Endothelial cell of umbilical vein (primary cell): ENCODE measurements at regions not wholly inside any gene's neighbourhood (a gene's known extent, or its start where the extent isn't known, plus 50 kb on each side); places are given as distances from the start of the nearest gene placed in this dataset.
A peak's percentile ranks its signal among the peaks of the same experiment; 100 is the strongest.

Source experiments
- BruUV-seq: library from RNA; stranded (reverse); fragments of 400-500 nt; replicated peaks from 2 replicates; lab custom pipeline; 2021; lab: Mats Ljungman, UMichigan
- CTCF ChIA-PET: fragments of 300-600, 350-600 bp; sonication (Branson Sonifier 250); formaldehyde crosslinking; loops from one replicate; lab custom pipeline; 2021; ENCODE audit warnings: antibody characterized with exemption, inconsistent platforms; lab: Charles Lee
- POLR2A ChIA-PET: fragments of 300-600, 350-600 bp; sonication (Branson Sonifier 250); formaldehyde crosslinking; loops from one replicate; lab custom pipeline; 2021; ENCODE audit warnings: antibody characterized with exemption, inconsistent platforms; lab: Charles Lee
- DNase-seq: peaks from one replicate; pipeline ENCODE4 v3.0.0-alpha.2; 2011; ENCODE audit warnings: low read depth, low spot score
- FAIRE-seq: peaks from 2 replicates; lab custom pipeline; 2011; peaks lifted over from hg19 to GRCh38; lab: Jason Lieb, UNC
- H2AFZ ChIP-seq: 2 replicates; pipeline ENCODE4 v1.6.0; 2012; ENCODE audit warnings: low read depth, low read length, control low read depth, inconsistent platforms
- H3K27ac ChIP-seq: 2 replicates; pipeline ENCODE4 v1.5.1; 2011; ENCODE audit warnings: low read depth, mild to moderate bottlenecking, control low read depth, low read length, moderate library complexity; ENCODE audit not compliant: insufficient read depth
- H3K27me3 ChIP-seq, 2 experiments: 2 replicates each; pipeline versions ENCODE4 v1.6.0 to v1.6.1; 2011; ENCODE audit warnings: low read length in 2 of 2, mixed read lengths in 1 of 2; ENCODE audit not compliant: control insufficient read depth in 2 of 2, insufficient read depth in 2 of 2
- H3K36me3 ChIP-seq, 2 experiments: 2 replicates in 1 of 2; 3 replicates in 1 of 2; pipeline ENCODE4 v1.5.1; 2011; ENCODE audit warnings: low read length in 2 of 2, mild to moderate bottlenecking in 1 of 2, moderate library complexity in 1 of 2; ENCODE audit not compliant: control insufficient read depth in 2 of 2, insufficient read depth in 2 of 2; ENCODE audit errors: extremely low read depth in 1 of 2
- H3K4me1 ChIP-seq: 3 replicates; pipeline ENCODE4 v1.5.1; 2011; ENCODE audit warnings: mild to moderate bottlenecking, low read length; ENCODE audit not compliant: control insufficient read depth, insufficient read depth; ENCODE audit errors: extremely low read depth
- H3K4me2 ChIP-seq: 2 replicates; pipeline ENCODE4 v1.6.1; 2011; ENCODE audit warnings: low read length, control low read depth, mixed read lengths; ENCODE audit not compliant: insufficient read depth
- H3K4me3 ChIP-seq, 3 experiments: fragments of 200-600 bp in 1 of 3; sonication (generic), shearing (Covaris generic) in 1 of 3; replicated peaks in 1 of 3; 2 replicates each; pipeline ENCODE4 v1.5.1; 2011 to 2016; ENCODE audit warnings: control low read depth in 3 of 3, low read length in 3 of 3, mild to moderate bottlenecking in 2 of 3, inconsistent platforms in 1 of 3, low read depth in 1 of 3, moderate library complexity in 1 of 3; ENCODE audit not compliant: insufficient read depth in 1 of 3
- H3K79me2 ChIP-seq: 2 replicates; pipeline ENCODE4 v1.6.0; 2012; ENCODE audit warnings: low read length, inconsistent platforms; ENCODE audit not compliant: control insufficient read depth, insufficient read depth
- H3K9ac ChIP-seq: replicated peaks from 2 replicates; pipeline ENCODE3; 2011; ENCODE audit warnings: low read length, control low read depth; ENCODE audit not compliant: insufficient read depth; ENCODE audit errors: extremely low read depth
- H3K9me1 ChIP-seq: replicated peaks from 3 replicates; pipeline ENCODE4 v1.6.0; 2011; ENCODE audit warnings: mild to moderate bottlenecking, low read length; ENCODE audit not compliant: control insufficient read depth, insufficient read depth; ENCODE audit errors: extremely low read depth
- H3K9me3 ChIP-seq: replicated peaks from 2 replicates; pipeline ENCODE4 v1.5.1; 2012; ENCODE audit warnings: low read length, inconsistent platforms; ENCODE audit not compliant: control insufficient read depth, insufficient read depth
- H4K20me1 ChIP-seq: replicated peaks from 2 replicates; pipeline ENCODE3; 2011; ENCODE audit warnings: mild to moderate bottlenecking, low read length; ENCODE audit not compliant: control insufficient read depth, insufficient read depth; ENCODE audit errors: extremely low read depth
- CTCF ChIP-seq, 2 donors: IDR thresholded peaks; 1 replicate in 1 of 2; 2 replicates in 1 of 2; pipeline ENCODE4 v1.5.1; 2011; ENCODE audit warnings: low read length in 2 of 2, mild to moderate bottlenecking in 2 of 2, moderate library complexity in 2 of 2, control low read depth in 1 of 2, inconsistent platforms in 1 of 2, low read depth in 1 of 2; ENCODE audit not compliant: insufficient read depth in 1 of 2; ENCODE audit errors: extremely low read depth in 1 of 2
- EZH2 ChIP-seq: IDR thresholded peaks from 2 replicates; pipeline ENCODE4 v1.6.1; 2012; ENCODE audit warnings: borderline replicate concordance, low read depth, mild to moderate bottlenecking, moderate library complexity, low read length, inconsistent platforms; ENCODE audit not compliant: severe bottlenecking
- FOS ChIP-seq: IDR thresholded peaks from 2 replicates; pipeline ENCODE4 v1.6.1; 2011; ENCODE audit warnings: mild to moderate bottlenecking, low read length, moderate library complexity, borderline replicate concordance; ENCODE audit not compliant: insufficient read depth
- GATA2 ChIP-seq: IDR thresholded peaks from 2 replicates; pipeline ENCODE4 v1.7.0; 2011; ENCODE audit warnings: low read depth, mild to moderate bottlenecking, moderate library complexity, mixed read lengths, low read length; ENCODE audit not compliant: insufficient read length, insufficient read depth
- JUN ChIP-seq: IDR thresholded peaks from 2 replicates; pipeline ENCODE4 v1.6.1; 2011; ENCODE audit warnings: borderline replicate concordance, low read depth; ENCODE audit not compliant: insufficient read length, insufficient read depth
- MAX ChIP-seq: IDR thresholded peaks from 2 replicates; pipeline ENCODE4 v1.6.1; 2011; ENCODE audit not compliant: insufficient read depth, insufficient read length
- MYC ChIP-seq: IDR thresholded peaks from one replicate; pipeline ENCODE4 v1.6.1; 2011; ENCODE audit warnings: mild to moderate bottlenecking, low read depth, low read length
- POLR2A ChIP-seq: IDR thresholded peaks from 2 replicates; pipeline ENCODE4 v1.6.1; 2012; ENCODE audit warnings: low read depth, mild to moderate bottlenecking, control low read depth, low read length
- POLR2AphosphoS5 ChIP-seq: IDR thresholded peaks from 2 replicates; pipeline ENCODE4 v1.6.1; 2012; ENCODE audit warnings: low read depth, mild to moderate bottlenecking, control low read depth, low read length, moderate library complexity; ENCODE audit not compliant: insufficient read depth
- dilution Hi-C: fragments of 300-500 bp; cut with MboI; formaldehyde crosslinking; loops from one replicate; pipeline ENCODE4 v1.15.0; 2019; ENCODE audit warnings: low sequenced_read_pairs; ENCODE audit not compliant: extremely low pct_ligation_motif_present
- intact Hi-C: fragments of 100-400 bp; cut with micrococcal nuclease; formaldehyde crosslinking; loops from one replicate; pipeline ENCODE4 v1.10.0; 2022

- H4K20me1 ChIP-seq = no peaks in the 10 kb centered on the region
- H3K4me3 ChIP-seq = no peak overlapping the region
- TF ChIP-seq POLR2A (no peak), JUN (no peak), GATA2 (no peak), POLR2AphosphoS5 (no peak), FOS (no peak), MAX (no peak), MYC (no peak), CTCF (IDR thresholded peaks at IDR 0.05; ENCODE audit: extremely low read depth in 1 of 2, insufficient read depth in 1 of 2, low read depth in 1 of 2, low read length in 2 of 2) (no peak), EZH2 (no peak)
- intact Hi-C loops (no loop called here), dilution Hi-C loops (no loop called here)
- no peaks in the 10 kb centered on the region for H3K36me3 ChIP-seq
- H2AFZ ChIP-seq = no peak overlapping the region
- H3K27ac ChIP-seq = no peak overlapping the region
- ChIA-PET CTCF (no interaction called here), POLR2A (no interaction called here)
- no peak overlapping the region for H3K9ac ChIP-seq
- DNase-seq (peak; percentile 5), FAIRE-seq (no peak)
- no peaks in the 10 kb centered on the region for H3K9me1 ChIP-seq
- peaks cover 0 to 3% of the 10 kb centered on the region in 2 experiments for H3K27me3 ChIP-seq
- no peaks in the 10 kb centered on the region for H3K9me3 ChIP-seq
- no peaks in the 10 kb centered on the region for H3K4me1 ChIP-seq
- no TSS peak for BruUV-seq
- no peak overlapping the region for H3K4me2 ChIP-seq
- H3K79me2 ChIP-seq = no peaks in the 10 kb centered on the region
Measured at GRCh38 chr5:131081913-131082488, 83.1 kb downstream of the HINT1 start.
